Brain pericyte (primary cell): ENCODE measurements at regions not wholly inside any gene's neighbourhood (a gene's known extent, or its start where the extent isn't known, plus 50 kb on each side); places are given as distances from the start of the nearest gene placed in this dataset.
"Not testable (repeated sequence)": the region's sequence is repeated elsewhere in the genome, so short reads cannot be mapped to it uniquely, and the experiment has no call there.

ENCODE experiments used
- DNase-seq: peaks from one replicate; pipeline ENCODE4 v3.0.0-alpha.2; 2012; ENCODE audit warnings: low read depth, low spot score

GRCh38 chr18:39340418-39340817 lies 1774.8 kb upstream of the CELF4 start:
- DNase-seq: no peak

- no peak for DNase-seq
Observed at GRCh38 chr18:39329496-39330275, 1764.1 kb upstream of the CELF4 start.

- no peak for DNase-seq
Observed at GRCh38 chr18:39326772-39327171, 1761.2 kb upstream of the CELF4 start.

- DNase-seq: no peak
Observed at GRCh38 chr18:39325973-39326372, 1760.4 kb upstream of the CELF4 start.

GRCh38 chr18:39319141-39319540 lies 1753.5 kb upstream of the CELF4 start:
- no peak for DNase-seq

- no peak for DNase-seq
Observed at GRCh38 chr18:39318462-39318861, 1752.9 kb upstream of the CELF4 start.

- DNase-seq: no peak
Observed at GRCh38 chr18:39318008-39318407, 1752.4 kb upstream of the CELF4 start.

GRCh38 chr18:39314595-39314994 lies 1749.0 kb upstream of the CELF4 start:
- no peak for DNase-seq

- DNase-seq: no peak
Observed at GRCh38 chr18:39313992-39314391, 1748.4 kb upstream of the CELF4 start.

GRCh38 chr18:39311111-39311712 lies 1745.6 kb upstream of the CELF4 start:
- no peak for DNase-seq

- not testable (repeated sequence) for DNase-seq
Observed at GRCh38 chr18:39308931-39309521, 1743.4 kb upstream of the CELF4 start.

GRCh38 chr18:39305766-39306165 lies 1740.2 kb upstream of the CELF4 start:
- DNase-seq: no peak

- no peak for DNase-seq
Observed at GRCh38 chr18:39302481-39302880, 1736.9 kb upstream of the CELF4 start.

- no peak for DNase-seq
Observed at GRCh38 chr18:39299152-39299551, 1733.6 kb upstream of the CELF4 start.

- no peak for DNase-seq
Observed at GRCh38 chr18:39297225-39297624, 1731.6 kb upstream of the CELF4 start.

GRCh38 chr18:39296293-39296888 lies 1730.8 kb upstream of the CELF4 start:
- no peak for DNase-seq

GRCh38 chr18:39276764-39277163 lies 1711.2 kb upstream of the CELF4 start:
- DNase-seq: no peak

GRCh38 chr18:39274535-39274934 lies 1708.9 kb upstream of the CELF4 start:
- no peak for DNase-seq

- no peak for DNase-seq
Observed at GRCh38 chr18:39272230-39272629, 1706.6 kb upstream of the CELF4 start.

- no peak for DNase-seq
Observed at GRCh38 chr18:39271654-39272053, 1706.1 kb upstream of the CELF4 start.

GRCh38 chr18:39260565-39260964 lies 1695.0 kb upstream of the CELF4 start:
- no peak for DNase-seq

GRCh38 chr18:39259736-39260135 lies 1694.1 kb upstream of the CELF4 start:
- DNase-seq: no peak

GRCh38 chr18:39244242-39244641 lies 1678.6 kb upstream of the CELF4 start:
- no peak for DNase-seq
